ENCODE measurements at regions not wholly inside any gene's neighbourhood (a gene's known extent, or its start where the extent isn't known, plus 50 kb on each side); places are given as distances from the start of the nearest gene placed in this dataset.

- Histone ChIP-seq H3K4me3 (no peak overlapping the region), H3K36me3 (no peaks in the 10 kb centered on the region), H3K27me3 (no peaks in the 10 kb centered on the region), H3K27ac (no peak overlapping the region), H3K4me1 (no peaks in the 10 kb centered on the region), H3K9me3 (no peaks in the 10 kb centered on the region)
- in situ Hi-C loops (cut with MboI; ENCODE audit: low pct_ligation_motif_present in 1 of 4, low pct_unique_long_range_greater_than_20kb in 1 of 4, low sequenced_read_pairs in 3 of 4) = no loop called here
- TF ChIP-seq POLR2A (IDR thresholded peaks at IDR 0.05) = no peak
- no peak for TF ChIP-seq POLR2AphosphoS5 (IDR thresholded peaks at IDR 0.05)
- TF ChIP-seq CTCF (IDR thresholded peaks at IDR 0.05) = no peak
- TF ChIP-seq EP300 (IDR thresholded peaks at IDR 0.05; ENCODE audit: low read depth) = no peak
- intact Hi-C loops (cut with DNase I; ENCODE audit: low total_unique reads) = no loop called here
- no peak for DNase-seq
Observed at GRCh38 chr11:109857637-109858036, 235.6 kb upstream of the ZC3H12C start.

GRCh38 chr11:109858152-109858551, 235.0 kb upstream of the ZC3H12C start:
- TF ChIP-seq POLR2A (IDR thresholded peaks at IDR 0.05) (no peak), CTCF (IDR thresholded peaks at IDR 0.05) (no peak), EP300 (IDR thresholded peaks at IDR 0.05; ENCODE audit: low read depth) (no peak), POLR2AphosphoS5 (IDR thresholded peaks at IDR 0.05) (no peak)

GRCh38 chr11:109859045-109859724, 234.0 kb upstream of the ZC3H12C start:
- Histone ChIP-seq H3K4me1 (no peaks in the 10 kb centered on the region), H3K9me3 (no peaks in the 10 kb centered on the region), H3K4me3 (no peak overlapping the region), H3K36me3 (no peaks in the 10 kb centered on the region), H3K27me3 (no peaks in the 10 kb centered on the region), H3K27ac (no peak overlapping the region)
- DNase-seq = no peak
- in situ Hi-C loops (cut with MboI; ENCODE audit: low pct_ligation_motif_present in 1 of 4, low pct_unique_long_range_greater_than_20kb in 1 of 4, low sequenced_read_pairs in 3 of 4) = no loop called here
- WGBS, 2 donors (ENCODE audit: low coverage in 1 of 2) = 79 to 81% methylated on average over 4 of the region's 4 CpGs
- intact Hi-C loops (cut with DNase I; ENCODE audit: low total_unique reads) = no loop called here
- TF ChIP-seq CTCF (IDR thresholded peaks at IDR 0.05) = no peak
- TF ChIP-seq POLR2AphosphoS5 (IDR thresholded peaks at IDR 0.05) = no peak
- no peak for TF ChIP-seq POLR2A (IDR thresholded peaks at IDR 0.05)
- no peak for TF ChIP-seq EP300 (IDR thresholded peaks at IDR 0.05; ENCODE audit: low read depth)

More at GRCh38 chr11:109858152-109858551, 235.0 kb upstream of the ZC3H12C start:
- 90% methylated on average over 3 to 4 of the region's 4 CpGs for WGBS, 2 donors (ENCODE audit: low coverage in 1 of 2)
- H3K4me1 ChIP-seq = no peaks in the 10 kb centered on the region
- H3K27ac ChIP-seq = no peak overlapping the region
- H3K36me3 ChIP-seq = no peaks in the 10 kb centered on the region
- intact Hi-C loops (cut with DNase I; ENCODE audit: low total_unique reads) (no loop called here), in situ Hi-C loops (cut with MboI; ENCODE audit: low pct_ligation_motif_present in 1 of 4, low pct_unique_long_range_greater_than_20kb in 1 of 4, low sequenced_read_pairs in 3 of 4) (no loop called here)
- no peaks in the 10 kb centered on the region for H3K27me3 ChIP-seq
- H3K4me3 ChIP-seq = no peak overlapping the region
- DNase-seq = no peak
- no peaks in the 10 kb centered on the region for H3K9me3 ChIP-seq

- Histone ChIP-seq H3K4me3 (no peak overlapping the region), H3K36me3 (no peaks in the 10 kb centered on the region), H3K27me3 (no peaks in the 10 kb centered on the region), H3K4me1 (no peaks in the 10 kb centered on the region), H3K9me3 (no peaks in the 10 kb centered on the region), H3K27ac (no peak overlapping the region)
- in situ Hi-C loops (cut with MboI; ENCODE audit: low pct_ligation_motif_present in 1 of 4, low pct_unique_long_range_greater_than_20kb in 1 of 4, low sequenced_read_pairs in 3 of 4) = no loop called here
- no peak for DNase-seq
- no peak for TF ChIP-seq POLR2AphosphoS5 (IDR thresholded peaks at IDR 0.05)
- no peak for TF ChIP-seq CTCF (IDR thresholded peaks at IDR 0.05)
- intact Hi-C loops (cut with DNase I; ENCODE audit: low total_unique reads) = no loop called here
- WGBS, 2 donors (ENCODE audit: low coverage in 1 of 2) = 67 to 78% methylated on average over 3 of the region's 3 CpGs
Observed at GRCh38 chr11:109862835-109863234, 230.4 kb upstream of the ZC3H12C start.
